GM21619 (cell line): ENCODE measurements at regions not wholly inside any gene's neighbourhood (a gene's known extent, or its start where the extent isn't known, plus 50 kb on each side); places are given as distances from the start of the nearest gene placed in this dataset.
"Not testable (repeated sequence)": the region's sequence is repeated elsewhere in the genome, so short reads cannot be mapped to it uniquely, and the experiment has no call there.

ENCODE experiments used
- ATAC-seq: cut with Tn5 transposase; IDR thresholded peaks from one replicate; pipeline ENCODE4 v1.9.1; 2021; ENCODE audit not compliant: unreplicated experiment

- no peak for ATAC-seq
These were observed 2361.2 kb downstream of the ARAP2 start for GRCh38 chr4:33883111-33883510.

- no peak for ATAC-seq
These were observed 2358.0 kb downstream of the ARAP2 start for GRCh38 chr4:33886356-33886755.

- no peak for ATAC-seq
These were observed 2353.5 kb downstream of the ARAP2 start for GRCh38 chr4:33890841-33891240.

GRCh38 chr4:33911959-33912358 lies 2332.4 kb downstream of the ARAP2 start:
- no peak for ATAC-seq

GRCh38 chr4:33914386-33914785 lies 2329.9 kb downstream of the ARAP2 start:
- no peak for ATAC-seq

- ATAC-seq = no peak
These were observed 2320.8 kb downstream of the ARAP2 start for GRCh38 chr4:33923469-33923868.

GRCh38 chr4:33924239-33924638 lies 2320.1 kb downstream of the ARAP2 start:
- ATAC-seq = no peak

GRCh38 chr4:33924811-33925210 lies 2319.5 kb downstream of the ARAP2 start:
- ATAC-seq = no peak

GRCh38 chr4:33930497-33930896 lies 2313.8 kb downstream of the ARAP2 start:
- no peak for ATAC-seq

- no peak for ATAC-seq
These were observed 2313.3 kb downstream of the ARAP2 start for GRCh38 chr4:33931026-33931425.

- no peak for ATAC-seq
These were observed 2304.0 kb downstream of the ARAP2 start for GRCh38 chr4:33940281-33940680.

GRCh38 chr4:33941854-33942253 lies 2302.5 kb downstream of the ARAP2 start:
- ATAC-seq = no peak

GRCh38 chr4:33948921-33949320 lies 2295.4 kb downstream of the ARAP2 start:
- no peak for ATAC-seq

- not testable (repeated sequence) for ATAC-seq
These were observed 2290.5 kb downstream of the ARAP2 start for GRCh38 chr4:33953848-33954247.

GRCh38 chr4:33954759-33955158 lies 2289.6 kb downstream of the ARAP2 start:
- no peak for ATAC-seq

- ATAC-seq = no peak
These were observed 2284.8 kb downstream of the ARAP2 start for GRCh38 chr4:33959519-33959918.

- no peak for ATAC-seq
These were observed 2282.6 kb downstream of the ARAP2 start for GRCh38 chr4:33961761-33962160.

GRCh38 chr4:33966808-33967207 lies 2277.5 kb downstream of the ARAP2 start:
- ATAC-seq = no peak

- no peak for ATAC-seq
These were observed 2270.0 kb downstream of the ARAP2 start for GRCh38 chr4:33974270-33974669.

- ATAC-seq = no peak
These were observed 2268.3 kb downstream of the ARAP2 start for GRCh38 chr4:33975995-33976394.

- not testable (repeated sequence) for ATAC-seq
These were observed 2264.5 kb downstream of the ARAP2 start for GRCh38 chr4:33979781-33980180.

GRCh38 chr4:33980361-33980760 lies 2264.0 kb downstream of the ARAP2 start:
- ATAC-seq = no peak

GRCh38 chr4:33989820-33990443 lies 2254.4 kb downstream of the ARAP2 start:
- no peak for ATAC-seq
